K562 (cell line): ENCODE measurements at regions not wholly inside any gene's neighbourhood (a gene's known extent, or its start where the extent isn't known, plus 50 kb on each side); places are given as distances from the start of the nearest gene placed in this dataset.

Experiments
- FOXM1 ChIP-seq, 2 experiments: fragments of 450-650 bp in 1 of 2; sonication (generic) in 1 of 2; formaldehyde crosslinking in 1 of 2; IDR thresholded peaks; 2 replicates each; pipeline versions ENCODE4 v1.6.1 to v1.9.0; 2017 to 2022; ENCODE audit warnings: low read depth in 2 of 2, mild to moderate bottlenecking in 2 of 2, missing genetic modification reagents in 1 of 2, moderate library complexity in 1 of 2
- NFE2 ChIP-seq: IDR thresholded peaks from 2 replicates; pipeline ENCODE4 v1.6.1; 2014; ENCODE audit warnings: antibody characterized with exemption, low read depth
- POLR2AphosphoS5 ChIP-seq: IDR thresholded peaks from 2 replicates; pipeline ENCODE4 v1.6.1; 2011; ENCODE audit warnings: mild to moderate bottlenecking, low read depth, low read length, moderate library complexity; ENCODE audit not compliant: control insufficient read depth, insufficient read depth
- SIN3A ChIP-seq, 2 experiments: fragments of 150-350 bp in 1 of 2; IDR thresholded peaks; 2 replicates each; pipeline ENCODE4 v1.6.1; 2011 to 2016; ENCODE audit warnings: borderline replicate concordance in 2 of 2, low read depth in 2 of 2, low read length in 2 of 2, mild to moderate bottlenecking in 2 of 2, moderate library complexity in 2 of 2; ENCODE audit not compliant: control insufficient read depth in 1 of 2
- TAF15 ChIP-seq: fragments of 200-400 bp; formaldehyde crosslinking; IDR thresholded peaks from 2 replicates; pipeline ENCODE4 v1.6.1; 2017; ENCODE audit warnings: mild to moderate bottlenecking, low read depth, low read length, moderate library complexity
- TCF7L2 ChIP-seq: fragments of 150-350 bp; IDR thresholded peaks from 2 replicates; pipeline ENCODE4 v1.6.1; 2016; ENCODE audit warnings: low read depth, mild to moderate bottlenecking, low read length, moderate library complexity
- ZFPM2 ChIP-seq: fragments of 250-450 bp; sonication (Bioruptor Pico); IDR thresholded peaks from 2 replicates; pipeline ENCODE4 v1.5.1; 2022; ENCODE audit warnings: mild to moderate bottlenecking
- TF ChIP-seq, protein P1 (sequence below), 3 experiments: IDR thresholded peaks in 2 of 3; conservative IDR thresholded peaks in 1 of 3; 2 replicates each; pipeline ENCODE4 v1.5.1; 2011 to 2012; ENCODE audit warnings: low read length in 3 of 3, mild to moderate bottlenecking in 3 of 3, control low read depth in 2 of 3, improper control_type of control experiment in 1 of 3, inconsistent platforms in 1 of 3, low read depth in 1 of 3, mixed read lengths in 1 of 3, moderate library complexity in 1 of 3; ENCODE audit not compliant: insufficient read depth in 2 of 3
- TF ChIP-seq, protein P2 (sequence below): fragments of 450-650 bp; IDR thresholded peaks from 2 replicates; pipeline ENCODE4 v1.6.1; 2018; ENCODE audit not compliant: partially characterized antibody

DNA sequence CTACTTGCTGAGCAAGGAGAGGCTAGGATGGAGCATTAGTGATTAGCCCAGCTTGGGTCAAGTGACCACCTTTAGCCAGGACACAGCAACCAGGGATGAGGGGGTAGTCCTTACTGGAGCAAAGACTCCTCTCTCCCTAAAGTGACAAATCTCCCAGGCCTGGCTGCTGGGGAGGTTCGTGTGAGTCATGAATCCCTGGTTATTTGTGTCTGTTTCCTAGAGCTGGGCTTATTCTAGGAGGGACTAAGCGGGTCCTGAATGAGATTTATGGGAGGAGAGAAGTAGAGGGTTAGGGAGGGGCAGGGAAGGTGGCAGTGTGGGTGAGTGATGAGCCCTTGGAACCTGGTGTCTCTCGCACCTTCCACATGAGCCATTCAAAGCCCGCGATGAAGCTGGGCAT lies 487.3 kb downstream of the TSHZ3 start:
- no peak for TF ChIP-seq POLR2AphosphoS5
- no peak for TF ChIP-seq FOXM1 (IDR thresholded peaks at IDR 0.05; ENCODE audit: low read depth)
- no peak for TF ChIP-seq FOXM1 (CRISPR knock-in tag; IDR thresholded peaks at IDR 0.05; ENCODE audit: low read depth)
- no peak for TF ChIP-seq SIN3A (IDR thresholded peaks at IDR 0.05; ENCODE audit: borderline replicate concordance in 2 of 2, control insufficient read depth in 1 of 2, low read depth in 2 of 2, low read length in 2 of 2)
- TF ChIP-seq, protein P1, sequence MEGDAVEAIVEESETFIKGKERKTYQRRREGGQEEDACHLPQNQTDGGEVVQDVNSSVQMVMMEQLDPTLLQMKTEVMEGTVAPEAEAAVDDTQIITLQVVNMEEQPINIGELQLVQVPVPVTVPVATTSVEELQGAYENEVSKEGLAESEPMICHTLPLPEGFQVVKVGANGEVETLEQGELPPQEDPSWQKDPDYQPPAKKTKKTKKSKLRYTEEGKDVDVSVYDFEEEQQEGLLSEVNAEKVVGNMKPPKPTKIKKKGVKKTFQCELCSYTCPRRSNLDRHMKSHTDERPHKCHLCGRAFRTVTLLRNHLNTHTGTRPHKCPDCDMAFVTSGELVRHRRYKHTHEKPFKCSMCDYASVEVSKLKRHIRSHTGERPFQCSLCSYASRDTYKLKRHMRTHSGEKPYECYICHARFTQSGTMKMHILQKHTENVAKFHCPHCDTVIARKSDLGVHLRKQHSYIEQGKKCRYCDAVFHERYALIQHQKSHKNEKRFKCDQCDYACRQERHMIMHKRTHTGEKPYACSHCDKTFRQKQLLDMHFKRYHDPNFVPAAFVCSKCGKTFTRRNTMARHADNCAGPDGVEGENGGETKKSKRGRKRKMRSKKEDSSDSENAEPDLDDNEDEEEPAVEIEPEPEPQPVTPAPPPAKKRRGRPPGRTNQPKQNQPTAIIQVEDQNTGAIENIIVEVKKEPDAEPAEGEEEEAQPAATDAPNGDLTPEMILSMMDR (IDR thresholded peaks at IDR 0.05 in 2 of 3, conservative IDR thresholded peaks at IDR 0.05 in 1 of 3; ENCODE audit: insufficient read depth in 2 of 3, low read depth in 1 of 3, low read length in 3 of 3): no peak
- no peak for TF ChIP-seq ZFPM2
- TF ChIP-seq TAF15: no peak
- no peak for TF ChIP-seq NFE2
- TF ChIP-seq, protein P2, sequence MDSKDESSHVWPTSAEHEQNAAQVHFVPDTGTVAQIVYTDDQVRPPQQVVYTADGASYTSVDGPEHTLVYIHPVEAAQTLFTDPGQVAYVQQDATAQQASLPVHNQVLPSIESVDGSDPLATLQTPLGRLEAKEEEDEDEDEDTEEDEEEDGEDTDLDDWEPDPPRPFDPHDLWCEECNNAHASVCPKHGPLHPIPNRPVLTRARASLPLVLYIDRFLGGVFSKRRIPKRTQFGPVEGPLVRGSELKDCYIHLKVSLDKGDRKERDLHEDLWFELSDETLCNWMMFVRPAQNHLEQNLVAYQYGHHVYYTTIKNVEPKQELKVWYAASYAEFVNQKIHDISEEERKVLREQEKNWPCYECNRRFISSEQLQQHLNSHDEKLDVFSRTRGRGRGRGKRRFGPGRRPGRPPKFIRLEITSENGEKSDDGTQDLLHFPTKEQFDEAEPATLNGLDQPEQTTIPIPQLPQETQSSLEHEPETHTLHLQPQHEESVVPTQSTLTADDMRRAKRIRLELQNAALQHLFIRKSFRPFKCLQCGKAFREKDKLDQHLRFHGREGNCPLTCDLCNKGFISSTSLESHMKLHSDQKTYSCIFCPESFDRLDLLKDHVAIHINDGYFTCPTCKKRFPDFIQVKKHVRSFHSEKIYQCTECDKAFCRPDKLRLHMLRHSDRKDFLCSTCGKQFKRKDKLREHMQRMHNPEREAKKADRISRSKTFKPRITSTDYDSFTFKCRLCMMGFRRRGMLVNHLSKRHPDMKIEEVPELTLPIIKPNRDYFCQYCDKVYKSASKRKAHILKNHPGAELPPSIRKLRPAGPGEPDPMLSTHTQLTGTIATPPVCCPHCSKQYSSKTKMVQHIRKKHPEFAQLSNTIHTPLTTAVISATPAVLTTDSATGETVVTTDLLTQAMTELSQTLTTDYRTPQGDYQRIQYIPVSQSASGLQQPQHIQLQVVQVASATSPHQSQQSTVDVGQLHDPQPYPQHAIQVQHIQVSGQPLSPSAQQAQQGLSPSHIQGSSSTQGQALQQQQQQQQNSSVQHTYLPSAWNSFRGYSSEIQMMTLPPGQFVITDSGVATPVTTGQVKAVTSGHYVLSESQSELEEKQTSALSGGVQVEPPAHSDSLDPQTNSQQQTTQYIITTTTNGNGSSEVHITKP: no peak
- TF ChIP-seq TCF7L2: no peak
